GM23338 (cell line): ENCODE measurements at regions not wholly inside any gene's neighbourhood (a gene's known extent, or its start where the extent isn't known, plus 50 kb on each side); places are given as distances from the start of the nearest gene placed in this dataset.

Source experiments
- ATAC-seq: fragments of 200-7000 bp; cut with Tn5 transposase; 3 replicates; pipeline ENCODE4 v1.9.1; 2020
- DNase-seq: peaks from one replicate; pipeline ENCODE4 v3.0.0-alpha.2; 2015; ENCODE audit warnings: low spot score
- H2AFZ ChIP-seq: fragments of 200-600 bp; sonication (generic); 2 replicates; pipeline ENCODE4 v1.8.0; 2016; ENCODE audit warnings: antibody characterized with exemption, mild to moderate bottlenecking, moderate library complexity
- H3F3A ChIP-seq: fragments of 200-600 bp; sonication (generic); replicated peaks from 2 replicates; pipeline ENCODE4 v1.8.0; 2017; ENCODE audit warnings: antibody characterized with exemption, mixed run types, low read depth
- H3K27ac ChIP-seq: fragments of 200-600 bp; sonication (generic); 2 replicates; pipeline ENCODE4 v1.6.1; 2016; ENCODE audit warnings: low read depth
- H3K27me3 ChIP-seq: fragments of 200-600 bp; sonication (generic); 2 replicates; pipeline ENCODE4 v1.8.0; 2016; ENCODE audit warnings: mild to moderate bottlenecking, mixed run types, moderate library complexity; ENCODE audit not compliant: insufficient read depth
- H3K36me3 ChIP-seq: fragments of 200-600 bp; sonication (generic); 2 replicates; pipeline ENCODE4 v1.8.0; 2016; ENCODE audit warnings: mild to moderate bottlenecking; ENCODE audit not compliant: insufficient read depth
- H3K4me1 ChIP-seq: fragments of 200-600 bp; sonication (generic); 2 replicates; pipeline ENCODE4 v1.8.0; 2016; ENCODE audit warnings: mild to moderate bottlenecking, moderate library complexity; ENCODE audit not compliant: insufficient read depth
- H3K4me2 ChIP-seq: fragments of 200-600 bp; sonication (generic); 2 replicates; pipeline ENCODE4 v1.7.1; 2017; ENCODE audit warnings: mixed run types
- H3K4me3 ChIP-seq: fragments of 200-600 bp; sonication (generic); 2 replicates; pipeline ENCODE4 v1.6.1; 2016; ENCODE audit warnings: mixed run types
- H3K79me2 ChIP-seq: fragments of 200-600 bp; sonication (generic); replicated peaks from 2 replicates; pipeline ENCODE4 v1.8.0; 2017; ENCODE audit warnings: mild to moderate bottlenecking; ENCODE audit not compliant: insufficient read depth
- H3K9me2 ChIP-seq: fragments of 200-600 bp; sonication (generic); 2 replicates; pipeline ENCODE4 v1.8.0; 2017; ENCODE audit not compliant: insufficient read depth
- H4K20me1 ChIP-seq: fragments of 200-600 bp; sonication (generic); replicated peaks from 2 replicates; pipeline ENCODE4 v1.8.0; 2017; ENCODE audit warnings: mild to moderate bottlenecking; ENCODE audit not compliant: insufficient read depth
- H3K27ac Mint-ChIP-seq: 2 replicates; pipeline ENCODE4 v1.8.0; 2020; ENCODE audit warnings: inconsistent platforms, mild to moderate bottlenecking, moderate library complexity, mixed read lengths
- H3K27me3 Mint-ChIP-seq: 3 replicates; pipeline ENCODE4 v1.8.0; 2022; ENCODE audit warnings: low read depth, mild to moderate bottlenecking, moderate library complexity, mixed read lengths, inconsistent platforms; ENCODE audit not compliant: insufficient read depth, poor library complexity
- H3K36me3 Mint-ChIP-seq: 3 replicates; pipeline ENCODE4 v1.8.0; 2021; ENCODE audit warnings: low read depth, mild to moderate bottlenecking, inconsistent platforms, moderate library complexity, mixed read lengths
- H3K4me1 Mint-ChIP-seq: 3 replicates; pipeline ENCODE4 v1.8.0; 2020; ENCODE audit warnings: mild to moderate bottlenecking, inconsistent platforms, mixed read lengths
- H3K4me3 Mint-ChIP-seq: 3 replicates; pipeline ENCODE4 v1.8.0; 2021; ENCODE audit warnings: moderate library complexity, mild to moderate bottlenecking, inconsistent platforms, mixed read lengths
- H3K9me3 Mint-ChIP-seq: 3 replicates; pipeline ENCODE4 v1.8.0; 2020; ENCODE audit warnings: moderate library complexity, mild to moderate bottlenecking, inconsistent platforms, mixed read lengths
- CREB1 ChIP-seq: fragments of 250-450 bp; sonication (Bioruptor Pico); IDR thresholded peaks from 2 replicates; pipeline ENCODE4 v1.5.0; 2020; ENCODE audit warnings: low read depth, mild to moderate bottlenecking, moderate library complexity
- EZH2 ChIP-seq: fragments of 200-600 bp; sonication (generic); IDR thresholded peaks from one replicate; pipeline ENCODE4 v1.8.0; 2017; ENCODE audit warnings: antibody characterized with exemption, mild to moderate bottlenecking, low read depth; ENCODE audit not compliant: unreplicated experiment
- EZH2phosphoT487 ChIP-seq: fragments of 200-600 bp; sonication (generic); IDR thresholded peaks from one replicate; pipeline ENCODE4 v1.8.1; 2018; ENCODE audit warnings: antibody characterized with exemption; ENCODE audit not compliant: unreplicated experiment
- JUNB ChIP-seq: IDR thresholded peaks from one replicate; pipeline ENCODE4 v1.6.1; 2016; ENCODE audit warnings: antibody characterized with exemption; ENCODE audit not compliant: unreplicated experiment
- NANOG ChIP-seq: IDR thresholded peaks from 2 replicates; pipeline ENCODE4 v1.6.1; 2016; ENCODE audit warnings: antibody characterized with exemption, borderline replicate concordance
- POLR2AphosphoS5 ChIP-seq: IDR thresholded peaks from 2 replicates; pipeline ENCODE4 v1.6.1; 2016; ENCODE audit warnings: antibody characterized with exemption, low read depth
- STAT1 ChIP-seq: IDR thresholded peaks from one replicate; pipeline ENCODE4 v1.6.1; 2016; ENCODE audit warnings: antibody characterized with exemption; ENCODE audit not compliant: unreplicated experiment
- ZNF114 ChIP-seq: fragments of 250-450 bp; sonication (Bioruptor Pico); IDR thresholded peaks from 2 replicates; pipeline ENCODE4 v1.5.0; 2020; ENCODE audit warnings: mild to moderate bottlenecking, moderate library complexity
- TF ChIP-seq, protein P1 (sequence below): IDR thresholded peaks from 2 replicates; pipeline ENCODE4 v1.6.1; 2016; ENCODE audit warnings: antibody characterized with exemption
- TF ChIP-seq, protein P2 (sequence below): fragments of 250-450 bp; sonication (Bioruptor Pico); IDR thresholded peaks from 2 replicates; pipeline ENCODE4 v1.5.0; 2020; ENCODE audit warnings: mild to moderate bottlenecking, moderate library complexity
- TF ChIP-seq, protein P3 (sequence below), 2 experiments: fragments of 200-600 bp in 1 of 2; sonication (generic) in 1 of 2; conservative IDR thresholded peaks; 2 replicates each; pipeline versions ENCODE4 v1.5.1 to v1.6.1; 2016 to 2017; ENCODE audit warnings: antibody characterized with exemption in 2 of 2, low read depth in 2 of 2, mild to moderate bottlenecking in 2 of 2, moderate library complexity in 1 of 2
- TF ChIP-seq, protein P4 (sequence below): IDR thresholded peaks from one replicate; pipeline ENCODE4 v1.6.1; 2018; ENCODE audit warnings: antibody characterized with exemption; ENCODE audit not compliant: unreplicated experiment

DNA sequence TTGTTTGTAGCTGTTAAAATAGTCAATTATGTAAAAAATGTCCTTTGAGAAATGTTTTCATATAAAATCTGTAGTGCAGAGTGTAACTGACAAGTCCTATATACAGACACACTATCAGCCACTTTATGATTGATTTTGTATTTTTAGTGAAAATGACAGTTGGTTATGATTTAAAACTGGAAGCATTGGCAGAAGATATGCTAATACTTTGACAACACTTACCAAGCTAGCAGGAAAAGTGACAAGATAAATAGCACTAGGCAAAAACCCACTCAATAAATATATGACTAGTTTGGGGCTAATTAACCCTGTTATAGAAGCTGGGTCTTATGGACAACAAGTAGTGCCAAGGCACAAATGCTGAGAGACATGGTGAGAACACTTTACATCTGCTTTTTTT, 772.9 kb upstream of the NOVA1 start (continued):
- TF ChIP-seq EZH2 (no peak), ZNF114 (no peak), NANOG (no peak)

DNA sequence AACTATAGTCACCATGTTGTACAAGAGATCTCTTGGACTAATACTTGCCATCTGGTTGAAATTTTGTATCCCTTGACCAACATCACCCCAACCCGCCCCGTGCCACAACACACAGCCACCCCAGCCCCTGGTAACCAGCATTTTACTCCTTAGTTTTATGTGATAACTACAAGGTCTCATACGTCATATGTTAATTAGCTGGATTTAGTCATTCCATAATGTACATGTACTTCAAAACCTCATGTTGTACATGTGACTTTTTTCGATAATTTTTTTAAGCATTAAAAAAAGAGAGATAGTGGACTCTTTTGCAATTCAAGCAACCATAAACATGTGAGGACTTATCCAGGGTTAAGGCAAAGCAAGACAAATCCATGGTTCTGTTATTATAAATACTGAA, 773.4 kb upstream of the NOVA1 start:
- Histone ChIP-seq H3K27ac (no peak overlapping the region), H3K4me1 (no peaks in the 10 kb centered on the region), H3K4me2 (no peak overlapping the region), H3K27me3 (no peaks in the 10 kb centered on the region), H2AFZ (no peak overlapping the region), H4K20me1 (no peaks in the 10 kb centered on the region), H3K9me2 (no peaks in the 10 kb centered on the region), H3K79me2 (no peaks in the 10 kb centered on the region), H3K4me3 (no peak overlapping the region), H3K36me3 (no peaks in the 10 kb centered on the region), H3F3A (no peaks in the 10 kb centered on the region)
- H3K4me1 Mint-ChIP-seq, result no peaks in the 10 kb centered on the region
- no peak for ATAC-seq
- DNase-seq, result no peak
- no peaks in the 10 kb centered on the region for H3K36me3 Mint-ChIP-seq
- no peaks in the 10 kb centered on the region; the same call in 1 of the 3 replicates for H3K9me3 Mint-ChIP-seq
- H3K27ac Mint-ChIP-seq, result no peak overlapping the region
- no peak overlapping the region for H3K4me3 Mint-ChIP-seq
- TF ChIP-seq POLR2AphosphoS5, result no peak
- TF ChIP-seq EZH2phosphoT487, result no peak
- no peak for TF ChIP-seq ZNF114
- TF ChIP-seq, protein P1, sequence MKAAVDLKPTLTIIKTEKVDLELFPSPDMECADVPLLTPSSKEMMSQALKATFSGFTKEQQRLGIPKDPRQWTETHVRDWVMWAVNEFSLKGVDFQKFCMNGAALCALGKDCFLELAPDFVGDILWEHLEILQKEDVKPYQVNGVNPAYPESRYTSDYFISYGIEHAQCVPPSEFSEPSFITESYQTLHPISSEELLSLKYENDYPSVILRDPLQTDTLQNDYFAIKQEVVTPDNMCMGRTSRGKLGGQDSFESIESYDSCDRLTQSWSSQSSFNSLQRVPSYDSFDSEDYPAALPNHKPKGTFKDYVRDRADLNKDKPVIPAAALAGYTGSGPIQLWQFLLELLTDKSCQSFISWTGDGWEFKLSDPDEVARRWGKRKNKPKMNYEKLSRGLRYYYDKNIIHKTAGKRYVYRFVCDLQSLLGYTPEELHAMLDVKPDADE, result no peak
- TF ChIP-seq, protein P2, sequence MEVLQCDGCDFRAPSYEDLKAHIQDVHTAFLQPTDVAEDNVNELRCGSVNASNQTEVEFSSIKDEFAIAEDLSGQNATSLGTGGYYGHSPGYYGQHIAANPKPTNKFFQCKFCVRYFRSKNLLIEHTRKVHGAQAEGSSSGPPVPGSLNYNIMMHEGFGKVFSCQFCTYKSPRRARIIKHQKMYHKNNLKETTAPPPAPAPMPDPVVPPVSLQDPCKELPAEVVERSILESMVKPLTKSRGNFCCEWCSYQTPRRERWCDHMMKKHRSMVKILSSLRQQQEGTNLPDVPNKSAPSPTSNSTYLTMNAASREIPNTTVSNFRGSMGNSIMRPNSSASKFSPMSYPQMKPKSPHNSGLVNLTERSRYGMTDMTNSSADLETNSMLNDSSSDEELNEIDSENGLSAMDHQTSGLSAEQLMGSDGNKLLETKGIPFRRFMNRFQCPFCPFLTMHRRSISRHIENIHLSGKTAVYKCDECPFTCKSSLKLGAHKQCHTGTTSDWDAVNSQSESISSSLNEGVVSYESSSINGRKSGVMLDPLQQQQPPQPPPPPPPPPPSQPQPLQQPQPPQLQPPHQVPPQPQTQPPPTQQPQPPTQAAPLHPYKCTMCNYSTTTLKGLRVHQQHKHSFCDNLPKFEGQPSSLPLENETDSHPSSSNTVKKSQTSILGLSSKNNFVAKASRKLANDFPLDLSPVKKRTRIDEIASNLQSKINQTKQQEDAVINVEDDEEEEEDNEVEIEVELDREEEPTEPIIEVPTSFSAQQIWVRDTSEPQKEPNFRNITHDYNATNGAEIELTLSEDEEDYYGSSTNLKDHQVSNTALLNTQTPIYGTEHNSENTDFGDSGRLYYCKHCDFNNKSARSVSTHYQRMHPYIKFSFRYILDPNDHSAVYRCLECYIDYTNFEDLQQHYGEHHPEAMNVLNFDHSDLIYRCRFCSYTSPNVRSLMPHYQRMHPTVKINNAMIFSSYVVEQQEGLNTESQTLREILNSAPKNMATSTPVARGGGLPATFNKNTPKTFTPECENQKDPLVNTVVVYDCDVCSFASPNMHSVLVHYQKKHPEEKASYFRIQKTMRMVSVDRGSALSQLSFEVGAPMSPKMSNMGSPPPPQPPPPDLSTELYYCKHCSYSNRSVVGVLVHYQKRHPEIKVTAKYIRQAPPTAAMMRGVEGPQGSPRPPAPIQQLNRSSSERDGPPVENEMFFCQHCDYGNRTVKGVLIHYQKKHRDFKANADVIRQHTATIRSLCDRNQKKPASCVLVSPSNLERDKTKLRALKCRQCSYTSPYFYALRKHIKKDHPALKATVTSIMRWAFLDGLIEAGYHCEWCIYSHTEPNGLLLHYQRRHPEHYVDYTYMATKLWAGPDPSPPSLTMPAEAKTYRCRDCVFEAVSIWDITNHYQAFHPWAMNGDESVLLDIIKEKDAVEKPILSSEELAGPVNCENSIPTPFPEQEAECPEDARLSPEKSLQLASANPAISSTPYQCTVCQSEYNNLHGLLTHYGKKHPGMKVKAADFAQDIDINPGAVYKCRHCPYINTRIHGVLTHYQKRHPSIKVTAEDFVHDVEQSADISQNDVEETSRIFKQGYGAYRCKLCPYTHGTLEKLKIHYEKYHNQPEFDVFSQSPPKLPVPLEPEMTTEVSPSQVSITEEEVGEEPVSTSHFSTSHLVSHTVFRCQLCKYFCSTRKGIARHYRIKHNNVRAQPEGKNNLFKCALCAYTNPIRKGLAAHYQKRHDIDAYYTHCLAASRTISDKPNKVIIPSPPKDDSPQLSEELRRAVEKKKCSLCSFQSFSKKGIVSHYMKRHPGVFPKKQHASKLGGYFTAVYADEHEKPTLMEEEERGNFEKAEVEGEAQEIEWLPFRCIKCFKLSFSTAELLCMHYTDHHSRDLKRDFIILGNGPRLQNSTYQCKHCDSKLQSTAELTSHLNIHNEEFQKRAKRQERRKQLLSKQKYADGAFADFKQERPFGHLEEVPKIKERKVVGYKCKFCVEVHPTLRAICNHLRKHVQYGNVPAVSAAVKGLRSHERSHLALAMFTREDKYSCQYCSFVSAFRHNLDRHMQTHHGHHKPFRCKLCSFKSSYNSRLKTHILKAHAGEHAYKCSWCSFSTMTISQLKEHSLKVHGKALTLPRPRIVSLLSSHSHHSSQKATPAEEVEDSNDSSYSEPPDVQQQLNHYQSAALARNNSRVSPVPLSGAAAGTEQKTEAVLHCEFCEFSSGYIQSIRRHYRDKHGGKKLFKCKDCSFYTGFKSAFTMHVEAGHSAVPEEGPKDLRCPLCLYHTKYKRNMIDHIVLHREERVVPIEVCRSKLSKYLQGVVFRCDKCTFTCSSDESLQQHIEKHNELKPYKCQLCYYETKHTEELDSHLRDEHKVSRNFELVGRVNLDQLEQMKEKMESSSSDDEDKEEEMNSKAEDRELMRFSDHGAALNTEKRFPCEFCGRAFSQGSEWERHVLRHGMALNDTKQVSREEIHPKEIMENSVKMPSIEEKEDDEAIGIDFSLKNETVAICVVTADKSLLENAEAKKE (CRISPR knock-in tag), result no peak
- TF ChIP-seq, protein P3, sequence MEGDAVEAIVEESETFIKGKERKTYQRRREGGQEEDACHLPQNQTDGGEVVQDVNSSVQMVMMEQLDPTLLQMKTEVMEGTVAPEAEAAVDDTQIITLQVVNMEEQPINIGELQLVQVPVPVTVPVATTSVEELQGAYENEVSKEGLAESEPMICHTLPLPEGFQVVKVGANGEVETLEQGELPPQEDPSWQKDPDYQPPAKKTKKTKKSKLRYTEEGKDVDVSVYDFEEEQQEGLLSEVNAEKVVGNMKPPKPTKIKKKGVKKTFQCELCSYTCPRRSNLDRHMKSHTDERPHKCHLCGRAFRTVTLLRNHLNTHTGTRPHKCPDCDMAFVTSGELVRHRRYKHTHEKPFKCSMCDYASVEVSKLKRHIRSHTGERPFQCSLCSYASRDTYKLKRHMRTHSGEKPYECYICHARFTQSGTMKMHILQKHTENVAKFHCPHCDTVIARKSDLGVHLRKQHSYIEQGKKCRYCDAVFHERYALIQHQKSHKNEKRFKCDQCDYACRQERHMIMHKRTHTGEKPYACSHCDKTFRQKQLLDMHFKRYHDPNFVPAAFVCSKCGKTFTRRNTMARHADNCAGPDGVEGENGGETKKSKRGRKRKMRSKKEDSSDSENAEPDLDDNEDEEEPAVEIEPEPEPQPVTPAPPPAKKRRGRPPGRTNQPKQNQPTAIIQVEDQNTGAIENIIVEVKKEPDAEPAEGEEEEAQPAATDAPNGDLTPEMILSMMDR (conservative IDR thresholded peaks at IDR 0.05; ENCODE audit: low read depth in 2 of 2), result no peak
- no peak for TF ChIP-seq EZH2
- no peak for TF ChIP-seq CREB1
- no peak for TF ChIP-seq NANOG
- TF ChIP-seq STAT1, result no peak
- TF ChIP-seq, protein P4, sequence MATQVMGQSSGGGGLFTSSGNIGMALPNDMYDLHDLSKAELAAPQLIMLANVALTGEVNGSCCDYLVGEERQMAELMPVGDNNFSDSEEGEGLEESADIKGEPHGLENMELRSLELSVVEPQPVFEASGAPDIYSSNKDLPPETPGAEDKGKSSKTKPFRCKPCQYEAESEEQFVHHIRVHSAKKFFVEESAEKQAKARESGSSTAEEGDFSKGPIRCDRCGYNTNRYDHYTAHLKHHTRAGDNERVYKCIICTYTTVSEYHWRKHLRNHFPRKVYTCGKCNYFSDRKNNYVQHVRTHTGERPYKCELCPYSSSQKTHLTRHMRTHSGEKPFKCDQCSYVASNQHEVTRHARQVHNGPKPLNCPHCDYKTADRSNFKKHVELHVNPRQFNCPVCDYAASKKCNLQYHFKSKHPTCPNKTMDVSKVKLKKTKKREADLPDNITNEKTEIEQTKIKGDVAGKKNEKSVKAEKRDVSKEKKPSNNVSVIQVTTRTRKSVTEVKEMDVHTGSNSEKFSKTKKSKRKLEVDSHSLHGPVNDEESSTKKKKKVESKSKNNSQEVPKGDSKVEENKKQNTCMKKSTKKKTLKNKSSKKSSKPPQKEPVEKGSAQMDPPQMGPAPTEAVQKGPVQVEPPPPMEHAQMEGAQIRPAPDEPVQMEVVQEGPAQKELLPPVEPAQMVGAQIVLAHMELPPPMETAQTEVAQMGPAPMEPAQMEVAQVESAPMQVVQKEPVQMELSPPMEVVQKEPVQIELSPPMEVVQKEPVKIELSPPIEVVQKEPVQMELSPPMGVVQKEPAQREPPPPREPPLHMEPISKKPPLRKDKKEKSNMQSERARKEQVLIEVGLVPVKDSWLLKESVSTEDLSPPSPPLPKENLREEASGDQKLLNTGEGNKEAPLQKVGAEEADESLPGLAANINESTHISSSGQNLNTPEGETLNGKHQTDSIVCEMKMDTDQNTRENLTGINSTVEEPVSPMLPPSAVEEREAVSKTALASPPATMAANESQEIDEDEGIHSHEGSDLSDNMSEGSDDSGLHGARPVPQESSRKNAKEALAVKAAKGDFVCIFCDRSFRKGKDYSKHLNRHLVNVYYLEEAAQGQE, result no peak
- TF ChIP-seq JUNB, result no peak
- no peaks in the 10 kb centered on the region for H3K27me3 Mint-ChIP-seq
